AG04449 (cell line): ENCODE measurements at regions not wholly inside any gene's neighbourhood (a gene's known extent, or its start where the extent isn't known, plus 50 kb on each side); places are given as distances from the start of the nearest gene placed in this dataset.
"Not testable (repeated sequence)": the region's sequence is repeated elsewhere in the genome, so short reads cannot be mapped to it uniquely, and the experiment has no call there.

Experiments
- CTCF ChIA-PET: fragments of 350-600 bp; formaldehyde crosslinking; extraction: SDS; loops from one replicate; lab custom pipeline; 2021; ENCODE audit warnings: antibody characterized with exemption; lab: Yijun Ruan, JAX
- POLR2A ChIA-PET: fragments of 400-600, 350-600 bp; formaldehyde crosslinking; extraction: SDS; loops from one replicate; lab custom pipeline; 2020; ENCODE audit warnings: antibody characterized with exemption, inconsistent platforms; lab: Yijun Ruan, JAX
- DNase-seq: peaks from one replicate; pipeline ENCODE4 v3.0.0-alpha.2; 2010; ENCODE audit warnings: low read depth, low spot score
- H3K4me3 ChIP-seq: 2 replicates; pipeline ENCODE4 v1.5.1; 2011; ENCODE audit warnings: low read depth, mild to moderate bottlenecking, control low read depth, low read length
- TF ChIP-seq, protein P1 (sequence below): IDR thresholded peaks from one replicate; pipeline ENCODE4 v1.5.1; 2011; ENCODE audit warnings: mild to moderate bottlenecking, moderate library complexity, low read length, control low read depth, inconsistent platforms; ENCODE audit not compliant: insufficient read depth; ENCODE audit errors: missing control alignments

DNA sequence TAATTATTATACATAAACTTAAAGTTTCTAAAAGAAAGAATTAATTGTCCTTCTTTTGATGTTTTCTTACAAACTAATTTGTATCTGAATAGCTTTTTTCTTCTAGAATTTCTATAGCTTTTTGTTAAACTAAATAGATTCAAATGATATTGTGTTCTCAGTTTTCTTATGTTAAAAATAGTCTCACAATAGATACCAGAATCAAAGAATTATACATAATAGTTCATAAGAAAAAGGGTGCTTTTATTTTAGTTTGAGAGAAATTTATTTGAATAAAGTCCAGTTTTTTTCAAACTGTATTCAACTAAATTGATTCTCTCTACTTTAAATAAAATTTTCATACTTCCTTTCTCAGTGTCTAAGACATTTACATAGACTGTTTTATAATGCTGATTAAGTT, 274.8 kb downstream of the SEMA3D start:
- POLR2A ChIA-PET: no interaction called here
- H3K4me3 ChIP-seq: no peak overlapping the region
- CTCF ChIA-PET: no interaction called here
- DNase-seq: no peak
- TF ChIP-seq, protein P1, sequence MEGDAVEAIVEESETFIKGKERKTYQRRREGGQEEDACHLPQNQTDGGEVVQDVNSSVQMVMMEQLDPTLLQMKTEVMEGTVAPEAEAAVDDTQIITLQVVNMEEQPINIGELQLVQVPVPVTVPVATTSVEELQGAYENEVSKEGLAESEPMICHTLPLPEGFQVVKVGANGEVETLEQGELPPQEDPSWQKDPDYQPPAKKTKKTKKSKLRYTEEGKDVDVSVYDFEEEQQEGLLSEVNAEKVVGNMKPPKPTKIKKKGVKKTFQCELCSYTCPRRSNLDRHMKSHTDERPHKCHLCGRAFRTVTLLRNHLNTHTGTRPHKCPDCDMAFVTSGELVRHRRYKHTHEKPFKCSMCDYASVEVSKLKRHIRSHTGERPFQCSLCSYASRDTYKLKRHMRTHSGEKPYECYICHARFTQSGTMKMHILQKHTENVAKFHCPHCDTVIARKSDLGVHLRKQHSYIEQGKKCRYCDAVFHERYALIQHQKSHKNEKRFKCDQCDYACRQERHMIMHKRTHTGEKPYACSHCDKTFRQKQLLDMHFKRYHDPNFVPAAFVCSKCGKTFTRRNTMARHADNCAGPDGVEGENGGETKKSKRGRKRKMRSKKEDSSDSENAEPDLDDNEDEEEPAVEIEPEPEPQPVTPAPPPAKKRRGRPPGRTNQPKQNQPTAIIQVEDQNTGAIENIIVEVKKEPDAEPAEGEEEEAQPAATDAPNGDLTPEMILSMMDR: no peak

DNA sequence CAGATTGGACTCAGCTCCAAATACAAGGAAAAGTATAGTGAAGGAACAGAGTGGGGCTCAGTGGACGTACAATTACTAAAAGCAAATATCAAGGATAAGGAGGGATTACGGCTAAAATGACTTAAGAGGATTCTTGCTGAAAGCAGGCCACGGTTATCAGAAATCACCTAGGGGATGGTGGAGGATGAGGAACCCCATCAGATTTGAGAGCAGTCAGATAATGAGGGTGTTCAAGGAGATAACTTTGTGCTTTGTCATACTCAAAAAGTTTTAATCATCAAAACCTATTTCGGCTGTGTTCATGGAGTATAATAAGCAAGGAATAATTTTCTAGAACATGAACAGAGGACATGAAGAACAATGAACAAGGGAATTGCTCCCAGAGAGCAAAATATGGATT, 275.8 kb downstream of the SEMA3D start:
- POLR2A ChIA-PET: no interaction called here
- CTCF ChIA-PET: no interaction called here
- TF ChIP-seq, protein P1: no peak
- DNase-seq: no peak
- no peak overlapping the region for H3K4me3 ChIP-seq

DNA sequence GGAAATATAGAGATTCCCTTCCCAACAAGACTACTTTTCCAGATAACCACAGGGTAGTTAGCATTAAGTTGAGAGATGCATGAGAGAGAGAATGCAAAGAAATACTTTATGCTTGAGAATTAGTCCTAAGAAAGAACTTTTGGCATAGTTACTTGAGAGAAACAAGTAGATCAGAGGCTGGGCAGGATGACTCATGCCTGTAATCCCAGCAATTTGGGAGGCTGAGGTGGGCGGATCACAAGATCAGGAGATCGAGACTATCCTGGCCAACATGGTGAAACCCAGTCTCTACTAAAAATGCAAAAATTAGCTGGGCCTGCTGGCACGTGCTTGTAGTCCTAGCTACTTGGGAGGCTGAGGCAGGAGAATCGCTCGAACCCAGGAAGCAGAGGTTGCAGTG, 276.5 kb downstream of the SEMA3D start:
- DNase-seq, CTCF ChIA-PET, H3K4me3 ChIP-seq, POLR2A ChIA-PET: not testable (repeated sequence)

DNA sequence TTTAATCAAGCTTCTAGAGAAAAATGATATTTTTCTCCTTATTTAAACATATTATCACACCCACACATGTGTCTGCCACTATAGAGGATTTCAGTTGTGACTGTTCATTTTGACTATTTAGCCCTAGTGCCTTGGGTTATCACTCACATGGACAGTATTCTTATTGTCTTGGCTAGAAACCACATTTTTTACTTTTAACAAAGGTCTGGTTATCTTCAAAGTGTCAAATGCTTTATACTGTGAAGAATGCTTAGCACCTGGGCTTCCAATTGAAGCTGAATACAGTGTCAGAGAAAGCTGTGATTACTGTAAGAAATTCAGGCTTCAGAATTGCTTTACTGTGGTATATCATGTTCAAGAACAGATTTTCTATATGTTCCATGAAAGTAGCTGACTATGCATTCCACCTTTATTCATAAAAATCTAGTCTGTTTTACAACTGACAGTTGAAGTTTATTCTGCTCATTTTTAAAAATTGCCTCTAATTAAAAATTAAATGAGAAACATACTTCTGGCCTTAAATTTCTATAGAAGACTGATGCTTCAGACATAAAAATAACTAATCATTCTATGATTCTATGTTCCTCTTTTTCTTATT, 278.6 kb downstream of the SEMA3D start:
- ChIA-PET POLR2A (no interaction called here), CTCF (no interaction called here)
- H3K4me3 ChIP-seq: no peak overlapping the region
- no peak for DNase-seq
- TF ChIP-seq, protein P1: no peak

DNA sequence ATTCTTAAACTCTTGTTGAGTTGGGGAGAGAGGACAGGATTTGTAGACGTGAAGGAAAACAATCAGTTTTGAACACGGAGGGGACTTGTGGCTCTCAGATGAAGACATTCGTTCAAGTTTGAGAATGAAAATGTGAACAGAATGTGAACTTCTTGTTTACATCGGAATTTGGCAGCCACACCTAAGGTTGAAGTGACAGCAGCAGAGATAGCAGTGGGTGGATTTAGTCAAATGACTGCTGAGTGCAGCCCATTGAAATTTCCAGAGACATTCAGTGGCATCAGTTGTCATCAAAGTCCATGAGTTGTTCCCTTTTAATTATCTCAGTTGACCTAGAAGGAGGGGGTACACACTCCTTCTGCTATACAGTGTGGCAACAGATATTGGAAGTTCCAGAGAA, 280.0 kb downstream of the SEMA3D start:
- DNase-seq: no peak
- CTCF ChIA-PET: no interaction called here
- H3K4me3 ChIP-seq: no peak overlapping the region
- POLR2A ChIA-PET: no interaction called here
- TF ChIP-seq, protein P1: no peak

DNA sequence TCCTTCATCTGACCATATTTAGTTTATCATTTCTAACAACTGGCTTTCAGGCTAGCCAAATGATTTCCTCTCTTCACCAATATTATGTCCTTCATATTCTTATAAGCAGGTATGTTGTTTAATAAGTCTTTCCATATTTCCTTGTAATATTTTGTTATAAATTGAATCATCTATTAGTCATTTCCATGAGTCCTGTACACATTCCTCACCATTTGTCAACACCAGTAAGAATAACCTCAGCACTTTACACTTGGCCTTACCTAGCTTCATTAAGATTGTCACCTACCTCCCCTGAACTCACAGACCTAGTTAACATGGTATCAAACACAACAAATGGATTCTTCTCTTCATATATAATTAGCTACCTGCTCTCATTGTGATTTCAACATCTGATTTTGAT, 282.3 kb downstream of the SEMA3D start:
- POLR2A ChIA-PET: no interaction called here
- no peak for DNase-seq
- TF ChIP-seq, protein P1: no peak
- no peak overlapping the region for H3K4me3 ChIP-seq
- CTCF ChIA-PET: no interaction called here

DNA sequence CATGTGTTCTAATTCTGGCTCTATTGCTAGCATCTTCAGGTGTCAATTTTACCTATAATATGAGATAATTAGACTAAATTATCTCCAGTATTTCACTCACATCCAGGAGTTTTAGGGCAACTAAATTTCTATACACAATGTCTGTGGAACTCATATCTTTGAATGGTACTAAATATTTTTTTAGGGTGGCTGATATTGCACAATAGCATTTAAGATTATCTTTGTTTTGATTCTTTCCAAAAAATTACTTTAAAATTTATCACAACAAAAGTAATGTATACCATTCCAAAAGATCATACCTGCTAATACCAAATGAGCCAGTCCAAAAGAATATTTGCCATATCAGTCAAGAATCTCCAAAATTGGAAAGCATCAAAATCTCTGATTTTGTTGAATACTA, 285.5 kb downstream of the SEMA3D start:
- ChIA-PET POLR2A (no interaction called here), CTCF (no interaction called here)
- TF ChIP-seq, protein P1: no peak
- DNase-seq: no peak
- H3K4me3 ChIP-seq: no peak overlapping the region
